Panc1 (cell line): ENCODE measurements at regions not wholly inside any gene's neighbourhood (a gene's known extent, or its start where the extent isn't known, plus 50 kb on each side); places are given as distances from the start of the nearest gene placed in this dataset.

Source experiments
- POLR2AphosphoS5 ChIP-seq: IDR thresholded peaks from 2 replicates; pipeline ENCODE4 v1.6.1; 2012; ENCODE audit warnings: mild to moderate bottlenecking, low read depth, low read length, moderate library complexity
- REST ChIP-seq, 2 experiments: IDR thresholded peaks; 2 replicates each; pipeline ENCODE4 v1.6.1; 2011 to 2012; ENCODE audit warnings: low read depth in 2 of 2, control low read depth in 1 of 2, low read length in 1 of 2, mild to moderate bottlenecking in 1 of 2, moderate library complexity in 1 of 2; ENCODE audit not compliant: insufficient read depth in 1 of 2
- SIN3A ChIP-seq: IDR thresholded peaks from 2 replicates; pipeline ENCODE4 v1.6.1; 2012; ENCODE audit warnings: low read depth, mild to moderate bottlenecking, low read length, moderate library complexity, borderline replicate concordance; ENCODE audit not compliant: insufficient read depth
- TF ChIP-seq, protein P1 (sequence below): fragments of 450-650 bp; IDR thresholded peaks from 2 replicates; pipeline ENCODE4 v1.5.1; 2017; ENCODE audit warnings: mild to moderate bottlenecking

GRCh38 chr1:181250038-181250437, 161.5 kb downstream of the IER5 start:
- TF ChIP-seq SIN3A: no peak
- TF ChIP-seq, protein P1, sequence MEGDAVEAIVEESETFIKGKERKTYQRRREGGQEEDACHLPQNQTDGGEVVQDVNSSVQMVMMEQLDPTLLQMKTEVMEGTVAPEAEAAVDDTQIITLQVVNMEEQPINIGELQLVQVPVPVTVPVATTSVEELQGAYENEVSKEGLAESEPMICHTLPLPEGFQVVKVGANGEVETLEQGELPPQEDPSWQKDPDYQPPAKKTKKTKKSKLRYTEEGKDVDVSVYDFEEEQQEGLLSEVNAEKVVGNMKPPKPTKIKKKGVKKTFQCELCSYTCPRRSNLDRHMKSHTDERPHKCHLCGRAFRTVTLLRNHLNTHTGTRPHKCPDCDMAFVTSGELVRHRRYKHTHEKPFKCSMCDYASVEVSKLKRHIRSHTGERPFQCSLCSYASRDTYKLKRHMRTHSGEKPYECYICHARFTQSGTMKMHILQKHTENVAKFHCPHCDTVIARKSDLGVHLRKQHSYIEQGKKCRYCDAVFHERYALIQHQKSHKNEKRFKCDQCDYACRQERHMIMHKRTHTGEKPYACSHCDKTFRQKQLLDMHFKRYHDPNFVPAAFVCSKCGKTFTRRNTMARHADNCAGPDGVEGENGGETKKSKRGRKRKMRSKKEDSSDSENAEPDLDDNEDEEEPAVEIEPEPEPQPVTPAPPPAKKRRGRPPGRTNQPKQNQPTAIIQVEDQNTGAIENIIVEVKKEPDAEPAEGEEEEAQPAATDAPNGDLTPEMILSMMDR: no peak
- no peak for TF ChIP-seq POLR2AphosphoS5
- TF ChIP-seq REST (IDR thresholded peaks at IDR 0.05; ENCODE audit: insufficient read depth in 1 of 2, low read depth in 2 of 2, low read length in 1 of 2): no peak
